ENCODE measurements at regions not wholly inside any gene's neighbourhood (a gene's known extent, or its start where the extent isn't known, plus 50 kb on each side); places are given as distances from the start of the nearest gene placed in this dataset.

- TF ChIP-seq SIX5 (IDR thresholded peaks at IDR 0.05; ENCODE audit: low read depth, low read length, severe bottlenecking): no peak
- no peak for TF ChIP-seq MAX (IDR thresholded peaks at IDR 0.05; ENCODE audit: low read depth, low read length)
- no peak for TF ChIP-seq RCOR1 (conservative IDR thresholded peaks at IDR 0.05; ENCODE audit: low read depth, low read length)
- no peak for TF ChIP-seq GABPA (IDR thresholded peaks at IDR 0.05; ENCODE audit: low read depth)
Measured at GRCh38 chr2:66890166-66890742, 455.3 kb downstream of the MEIS1 start (continued).

GRCh38 chr2:66895206-66895605 is 460.3 kb downstream of the MEIS1 start:
- CTCF ChIA-PET: no interaction called here
- no TSS peak for BruUV-seq (replicated peaks)

More at GRCh38 chr2:66895206-66895605, 460.3 kb downstream of the MEIS1 start:
- RAD21 ChIA-PET (ENCODE audit: unreplicated experiment): interaction anchor here (0.6 kb wide), 1 partner anchor 582 kb away, joined by 3 read pairs; no protein-coding TSS in a partner anchor
- H3K79me2 ChIP-seq (ENCODE audit: control insufficient read depth, insufficient read depth, low read length): no peaks in the 10 kb centered on the region
- SMC1A ChIA-PET (ENCODE audit: uncharacterized antibody, unreplicated experiment): no interaction called here
- TF ChIP-seq RBBP5 (conservative IDR thresholded peaks at IDR 0.05) (no peak), ZNF274 (IDR thresholded peaks at IDR 0.05; ENCODE audit: insufficient read depth, insufficient read length) (no peak), SUPT20H (IDR thresholded peaks at IDR 0.05; ENCODE audit: borderline replicate concordance, control insufficient read depth, low read depth, low read length) (no peak), ZBED1 (IDR thresholded peaks at IDR 0.05; ENCODE audit: borderline replicate concordance) (no peak), NR2C2 (IDR thresholded peaks at IDR 0.05; ENCODE audit: borderline replicate concordance, control insufficient read depth, insufficient read length, low read depth) (no peak), MYB (IDR thresholded peaks at IDR 0.05; ENCODE audit: borderline replicate concordance, low read depth, low read length) (no peak), CREB1 (IDR thresholded peaks at IDR 0.05; ENCODE audit: low read depth) (no peak)
- no peak for ATAC-seq
- no peaks in the 10 kb centered on the region for H3K4me1 ChIP-seq (ENCODE audit: control insufficient read depth, insufficient read depth, low read length)
- no peak overlapping the region for H3K9ac ChIP-seq (ENCODE audit: control insufficient read depth, insufficient read depth, low read length)
- no peak overlapping the region for H3K4me2 ChIP-seq (ENCODE audit: control insufficient read depth, insufficient read depth)
- H2AFZ ChIP-seq (ENCODE audit: control insufficient read depth, low read depth, low read length): no peak overlapping the region
- intact Hi-C loops (cut with micrococcal nuclease; ENCODE audit: unreplicated experiment) (no loop called here), in situ Hi-C loops (cut with MboI) (no loop called here)
- no peaks in the 10 kb centered on the region for H4K20me1 ChIP-seq (ENCODE audit: control insufficient read depth, insufficient read depth)
- H3K27me3 ChIP-seq (replicated peaks in 1 of 2; ENCODE audit: control insufficient read depth in 2 of 2, insufficient read depth in 2 of 2, low read length in 1 of 2): no peaks in the 10 kb centered on the region
- no peak for DNase-seq (ENCODE audit: low read depth, low spot score)
- H3K27ac ChIP-seq (ENCODE audit: control insufficient read depth, insufficient read depth): no peak overlapping the region
- POLR2A ChIA-PET: no interaction called here
- 29% methylated on average over 2 of the region's 2 CpGs for WGBS (ENCODE audit: insufficient coverage, insufficient replicate concordance, low lambda C conversion rate, missing lambda C conversion rate)
- FAIRE-seq: no peak
- H3K9me3 ChIP-seq (replicated peaks; ENCODE audit: control insufficient read depth, insufficient read depth, low read length): no peaks in the 10 kb centered on the region
- H3K4me3 ChIP-seq: no peak overlapping the region
- H3K36me3 ChIP-seq (ENCODE audit: control insufficient read depth in 2 of 2, insufficient read depth in 2 of 2, low read length in 1 of 2): no peaks in the 10 kb centered on the region

All from GM12878 (cell line).